GM12872 (cell line): ENCODE measurements at regions not wholly inside any gene's neighbourhood (a gene's known extent, or its start where the extent isn't known, plus 50 kb on each side); places are given as distances from the start of the nearest gene placed in this dataset.

ENCODE experiments used
- TF ChIP-seq, protein P1 (sequence below): IDR thresholded peaks from 3 replicates; pipeline ENCODE4 v1.5.1; 2011; ENCODE audit warnings: low read depth, mild to moderate bottlenecking, low read length, moderate library complexity; ENCODE audit not compliant: insufficient read depth

DNA sequence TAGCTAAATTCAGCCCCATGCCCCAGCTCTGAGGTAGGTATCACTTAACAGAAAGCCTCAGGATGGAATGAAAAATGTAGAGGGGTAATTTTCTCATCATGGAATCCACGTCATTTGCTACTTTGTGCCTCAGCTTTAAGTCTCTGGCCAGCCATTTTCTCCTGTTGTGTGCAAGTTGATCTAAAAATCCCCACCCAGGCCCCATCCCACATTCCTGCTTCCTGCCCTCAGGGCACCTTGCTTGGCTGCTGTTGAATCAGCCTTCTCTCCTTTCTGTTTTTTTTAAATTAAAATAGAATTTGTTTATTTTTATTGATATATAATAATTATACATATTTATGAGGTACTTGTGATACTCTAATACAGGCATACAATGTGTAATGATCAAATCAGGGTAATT is 179.9 kb upstream of the TSHZ3 start:
- TF ChIP-seq, protein P1, sequence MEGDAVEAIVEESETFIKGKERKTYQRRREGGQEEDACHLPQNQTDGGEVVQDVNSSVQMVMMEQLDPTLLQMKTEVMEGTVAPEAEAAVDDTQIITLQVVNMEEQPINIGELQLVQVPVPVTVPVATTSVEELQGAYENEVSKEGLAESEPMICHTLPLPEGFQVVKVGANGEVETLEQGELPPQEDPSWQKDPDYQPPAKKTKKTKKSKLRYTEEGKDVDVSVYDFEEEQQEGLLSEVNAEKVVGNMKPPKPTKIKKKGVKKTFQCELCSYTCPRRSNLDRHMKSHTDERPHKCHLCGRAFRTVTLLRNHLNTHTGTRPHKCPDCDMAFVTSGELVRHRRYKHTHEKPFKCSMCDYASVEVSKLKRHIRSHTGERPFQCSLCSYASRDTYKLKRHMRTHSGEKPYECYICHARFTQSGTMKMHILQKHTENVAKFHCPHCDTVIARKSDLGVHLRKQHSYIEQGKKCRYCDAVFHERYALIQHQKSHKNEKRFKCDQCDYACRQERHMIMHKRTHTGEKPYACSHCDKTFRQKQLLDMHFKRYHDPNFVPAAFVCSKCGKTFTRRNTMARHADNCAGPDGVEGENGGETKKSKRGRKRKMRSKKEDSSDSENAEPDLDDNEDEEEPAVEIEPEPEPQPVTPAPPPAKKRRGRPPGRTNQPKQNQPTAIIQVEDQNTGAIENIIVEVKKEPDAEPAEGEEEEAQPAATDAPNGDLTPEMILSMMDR = no peak

DNA sequence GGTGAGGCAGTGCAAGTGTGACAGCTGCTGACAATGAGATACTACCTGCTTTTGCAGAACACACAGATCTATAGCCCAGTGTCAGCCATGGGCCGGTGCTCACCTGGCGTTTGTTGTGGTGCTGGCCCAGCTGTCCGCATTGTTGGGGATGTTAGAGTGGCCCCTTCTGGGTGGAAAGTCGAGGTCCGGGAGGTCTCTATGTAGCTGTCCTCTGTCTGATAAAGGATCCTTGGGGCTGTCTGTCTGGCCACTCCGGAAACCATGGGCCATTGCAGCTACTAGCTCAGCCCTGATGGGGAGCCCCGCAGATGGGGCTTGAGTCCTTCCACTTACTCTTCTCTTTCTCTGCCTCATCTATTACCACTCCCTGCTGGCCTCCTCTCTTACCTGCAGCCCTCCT is 181.5 kb upstream of the TSHZ3 start:
- TF ChIP-seq, protein P1 = no peak

DNA sequence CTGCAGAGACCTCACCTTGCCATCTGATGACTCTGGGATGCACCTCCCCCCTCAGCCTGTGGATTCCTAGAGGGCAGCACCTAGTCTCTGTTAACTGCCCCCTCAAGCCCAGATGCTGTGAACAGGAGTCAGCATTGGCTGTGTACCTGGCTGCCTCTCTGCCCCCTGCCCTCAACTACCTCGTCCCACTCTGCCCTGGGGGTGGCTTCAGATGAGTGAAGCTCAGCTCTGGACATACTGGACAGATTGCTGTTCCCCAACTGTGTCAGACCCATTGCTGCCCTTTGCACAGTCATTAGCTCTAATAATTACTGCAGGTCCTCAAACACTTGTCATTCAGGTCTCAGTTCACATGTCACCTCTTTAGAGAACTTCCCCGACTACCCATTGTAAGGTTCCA is 182.1 kb upstream of the TSHZ3 start:
- TF ChIP-seq, protein P1 = no peak

DNA sequence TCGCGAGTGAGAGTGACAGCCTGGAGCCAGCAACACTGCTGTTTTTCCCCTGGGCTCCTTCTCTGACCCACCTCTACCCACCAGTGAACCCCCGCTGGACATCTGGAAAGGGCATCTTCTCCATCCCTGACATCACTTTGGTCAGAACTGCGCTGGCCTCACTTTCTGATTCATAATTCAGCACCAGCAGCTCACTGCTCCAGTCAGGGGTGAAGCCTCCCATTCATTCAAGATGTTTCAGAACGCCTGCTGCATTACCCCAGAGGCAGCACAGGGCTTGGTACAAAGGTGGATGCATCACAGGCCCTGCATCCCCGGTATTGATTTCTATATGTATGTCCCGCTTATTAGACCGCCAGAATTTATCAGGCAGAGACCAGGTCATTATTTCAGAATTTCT is 182.8 kb upstream of the TSHZ3 start:
- TF ChIP-seq, protein P1 = no peak

DNA sequence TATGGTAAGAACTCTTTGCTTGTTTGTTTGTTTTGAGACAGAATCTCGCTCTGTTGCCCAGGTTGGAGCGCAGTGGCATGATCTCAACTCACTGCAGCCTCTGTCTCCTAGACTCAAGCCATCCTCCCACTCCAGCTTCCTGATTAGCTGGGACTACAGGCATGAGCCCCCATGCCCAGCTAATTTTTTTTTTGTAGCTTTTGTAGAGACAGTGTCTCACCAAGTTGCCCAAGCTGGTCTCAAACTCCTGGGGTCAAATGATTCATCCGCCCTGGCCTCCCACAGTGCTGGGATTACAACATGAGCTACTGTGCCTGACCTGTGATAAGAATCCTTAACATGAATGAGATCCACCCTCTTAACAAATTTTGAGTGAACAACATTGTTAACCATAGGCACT is 183.9 kb upstream of the TSHZ3 start:
- TF ChIP-seq, protein P1 = no peak

DNA sequence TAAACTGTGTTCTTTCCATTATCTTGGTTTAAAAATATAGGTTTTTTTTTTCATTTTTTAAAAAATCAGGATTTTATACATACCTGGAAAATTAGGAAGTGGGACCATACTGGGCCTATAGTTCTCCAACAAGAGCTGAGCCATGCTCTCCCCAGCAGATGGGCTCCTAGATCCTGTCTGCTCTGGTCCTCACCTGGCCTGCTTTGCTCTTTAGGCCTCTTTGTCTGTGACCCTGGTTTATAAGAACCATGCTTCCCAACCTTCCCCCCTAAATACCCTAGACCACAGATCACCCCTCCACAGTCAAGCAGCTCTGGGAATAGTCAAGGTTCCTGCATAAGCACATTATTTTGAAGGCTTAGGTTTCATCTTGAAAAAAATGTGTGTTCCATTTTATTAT is 185.0 kb upstream of the TSHZ3 start:
- TF ChIP-seq, protein P1 = no peak

DNA sequence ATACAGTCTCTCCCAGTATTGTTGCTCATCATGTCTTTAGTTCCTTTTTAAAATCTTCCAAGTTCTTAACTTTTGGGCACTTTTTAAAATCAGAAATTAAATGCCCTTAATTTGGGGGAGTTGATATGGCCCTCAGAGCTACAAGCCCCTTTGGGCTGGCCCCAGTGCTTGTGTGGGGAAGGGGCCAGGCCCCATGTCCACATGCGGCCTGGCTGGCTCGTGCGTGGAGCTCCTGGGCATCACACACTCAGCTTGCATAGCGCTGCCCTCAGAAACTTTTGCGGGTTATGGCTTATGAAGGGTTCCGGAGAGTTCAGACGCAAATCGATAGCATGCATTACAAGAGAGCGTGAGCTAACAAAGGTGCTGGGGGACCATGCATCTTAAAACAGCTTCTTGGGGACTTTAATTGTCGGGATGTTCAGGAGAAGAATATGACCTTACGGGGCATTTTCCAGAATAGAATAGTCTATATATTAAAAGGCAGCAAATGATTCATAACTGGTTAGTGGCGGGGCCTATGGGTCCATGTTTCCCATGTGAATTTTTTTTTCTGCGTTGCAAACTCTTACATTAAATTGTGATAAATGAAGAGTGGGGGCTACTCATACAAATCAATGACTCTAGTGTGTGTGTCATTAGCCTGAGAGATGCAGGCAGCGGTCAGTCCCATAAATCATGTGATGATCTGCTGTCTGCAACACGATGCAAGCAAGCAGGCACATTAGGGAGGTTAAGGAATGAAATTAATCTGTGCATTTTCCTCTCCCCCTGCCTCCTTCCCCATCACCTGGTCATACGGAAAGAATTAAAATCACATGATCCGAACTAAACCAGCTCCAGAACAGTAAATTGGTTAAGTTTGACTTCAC is 185.8 kb upstream of the TSHZ3 start:
- TF ChIP-seq, protein P1 = no peak
